GM18520 (cell line): ENCODE measurements at regions not wholly inside any gene's neighbourhood (a gene's known extent, or its start where the extent isn't known, plus 50 kb on each side); places are given as distances from the start of the nearest gene placed in this dataset.
"Not testable (repeated sequence)": the region's sequence is repeated elsewhere in the genome, so short reads cannot be mapped to it uniquely, and the experiment has no call there.

Source experiments
- ATAC-seq: cut with Tn5 transposase; IDR thresholded peaks from one replicate; pipeline ENCODE4 v1.9.1; 2021; ENCODE audit not compliant: unreplicated experiment

DNA sequence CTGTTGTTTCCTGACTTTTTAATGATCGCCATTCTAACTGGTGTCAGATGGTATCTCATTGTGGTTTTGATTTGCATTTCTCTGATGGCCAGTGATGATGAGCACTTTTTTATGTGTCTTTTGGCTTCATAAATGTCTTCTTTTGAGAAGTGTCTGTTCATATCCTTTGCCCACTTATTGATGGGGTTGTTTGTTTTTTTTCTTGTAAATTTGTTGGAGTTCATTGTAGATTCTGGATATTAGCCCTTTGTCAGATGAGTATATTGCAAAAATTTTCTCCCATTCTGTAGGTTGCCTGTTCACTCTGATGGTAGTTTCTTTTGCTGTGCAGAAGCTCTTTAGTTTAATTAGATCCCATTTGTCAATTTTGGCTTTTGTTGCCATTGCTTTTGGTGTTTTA, 1378.7 kb downstream of the FSCB start:
- not testable (repeated sequence) for ATAC-seq

- not testable (repeated sequence) for ATAC-seq
Observed at GRCh38 chr14:43127874-43128273, 1379.2 kb downstream of the FSCB start.

DNA sequence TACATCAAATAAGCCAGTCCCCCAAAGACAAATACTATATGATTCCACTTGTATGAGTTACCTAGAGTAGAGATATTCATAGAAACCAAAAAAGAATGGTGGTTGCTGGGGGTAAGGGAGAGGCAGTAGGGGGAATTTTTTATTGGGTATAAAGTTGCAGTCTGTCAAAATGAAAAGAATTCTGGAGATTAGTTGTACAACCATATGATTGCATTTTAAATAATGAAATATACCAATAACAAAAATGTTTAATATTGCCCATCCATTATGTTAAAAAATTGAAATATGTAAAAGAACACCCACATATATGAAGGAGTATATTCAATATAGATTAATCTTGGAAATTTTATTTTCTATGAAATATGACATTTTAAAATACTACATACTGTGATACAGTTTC, 1383.5 kb downstream of the FSCB start:
- no peak for ATAC-seq

- ATAC-seq = no peak
Observed at GRCh38 chr14:43119672-43120071, 1387.4 kb downstream of the FSCB start.

- ATAC-seq = no peak
Observed at GRCh38 chr14:43116341-43116740, 1390.7 kb downstream of the FSCB start.

DNA sequence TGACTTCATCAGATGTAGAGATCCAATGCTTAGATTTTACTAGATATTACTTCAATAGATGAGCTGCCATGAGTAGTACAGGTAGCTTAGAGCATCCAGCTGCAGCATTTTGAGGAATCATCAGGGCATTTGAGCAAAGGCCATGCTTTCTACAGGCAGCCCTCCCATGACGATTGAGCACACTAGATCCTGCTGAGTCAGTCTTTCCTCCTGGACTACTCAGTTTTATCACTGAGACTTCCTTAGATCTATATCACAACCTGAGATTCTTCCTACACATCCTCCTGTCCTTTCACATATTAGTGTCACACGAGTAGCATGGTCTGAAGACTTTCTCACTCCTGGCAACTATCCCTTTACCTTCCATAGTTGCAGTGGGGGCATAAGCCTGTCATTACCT, 1401.8 kb downstream of the FSCB start:
- no peak for ATAC-seq

GRCh38 chr14:43090380-43090779, 1416.7 kb downstream of the FSCB start:
- ATAC-seq = no peak

DNA sequence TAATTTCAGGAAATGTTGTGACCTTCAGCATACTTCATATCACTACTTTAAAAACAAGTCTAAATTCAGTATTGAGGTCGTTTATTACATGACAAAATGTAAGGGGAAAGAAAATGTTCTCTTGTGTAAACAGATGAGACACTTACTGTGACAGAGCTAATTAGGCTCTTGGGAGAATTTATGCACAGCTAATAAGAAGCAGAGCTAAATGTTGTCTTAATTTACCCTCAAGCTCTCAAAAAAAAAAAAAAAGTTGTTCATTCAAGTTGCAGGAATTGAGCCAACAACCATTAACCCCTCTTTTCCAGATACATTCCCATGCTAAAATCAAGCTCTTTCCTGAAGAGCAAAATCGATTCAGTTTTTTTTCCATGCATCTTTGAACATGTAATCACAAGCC, 1419.4 kb downstream of the FSCB start:
- no peak for ATAC-seq

DNA sequence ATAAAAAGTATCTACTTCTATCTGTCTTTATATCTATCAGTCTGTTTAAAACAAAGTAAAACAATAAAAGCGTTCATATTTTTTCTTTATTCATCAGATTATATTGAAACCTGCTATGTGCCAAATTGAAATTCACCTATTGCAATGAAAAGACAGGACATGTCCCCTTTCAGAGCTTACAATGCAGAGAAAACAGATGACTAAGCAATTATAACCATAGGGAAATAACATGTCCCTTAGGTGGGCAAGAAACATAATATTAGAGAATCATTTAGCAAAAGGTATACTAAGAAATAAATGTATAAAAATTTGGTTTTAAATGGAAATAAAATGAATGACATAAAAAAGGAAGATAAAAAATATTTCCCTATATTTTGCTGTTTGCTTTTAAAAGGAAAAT, 1421.3 kb downstream of the FSCB start:
- no peak for ATAC-seq

DNA sequence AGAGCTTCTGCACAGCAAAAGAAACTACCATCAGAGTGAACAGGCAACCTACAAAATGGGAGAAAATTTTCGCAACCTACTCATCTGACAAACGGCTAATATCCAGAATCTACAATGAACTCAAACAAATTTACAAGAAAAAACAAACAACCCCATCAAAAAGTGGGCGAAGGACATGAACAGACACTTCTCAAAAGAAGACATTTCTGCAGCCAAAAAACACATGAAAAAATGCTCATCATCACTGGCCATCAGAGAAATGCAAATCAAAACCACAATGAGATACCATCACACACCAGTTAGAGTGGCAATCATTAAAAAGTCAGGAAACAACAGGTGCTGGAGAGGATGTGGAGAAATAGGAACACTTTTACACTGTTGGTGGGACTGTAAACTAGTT, 1439.7 kb downstream of the FSCB start:
- ATAC-seq = not testable (repeated sequence)

DNA sequence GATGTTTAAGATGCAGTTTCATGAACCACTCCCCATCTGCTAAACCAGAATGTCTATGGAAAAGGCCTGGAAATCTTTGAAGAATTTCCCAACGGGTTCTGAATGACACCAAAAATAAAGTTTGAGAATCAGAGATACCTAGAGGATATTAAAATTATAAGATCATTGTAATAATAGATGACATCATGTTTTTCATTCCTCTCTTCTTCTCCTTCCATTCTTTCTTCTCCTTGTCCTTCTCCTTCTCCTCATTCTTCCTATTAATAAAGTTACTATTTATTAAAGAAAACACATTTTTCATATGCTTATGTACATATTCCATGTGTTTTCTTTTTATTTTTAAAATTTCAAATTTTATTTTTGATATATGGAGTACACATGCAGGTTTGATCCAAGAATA, 1449.4 kb downstream of the LRFN5 start:
- no peak for ATAC-seq

GRCh38 chr14:43052897-43053296, 1446.2 kb downstream of the LRFN5 start:
- ATAC-seq = no peak

DNA sequence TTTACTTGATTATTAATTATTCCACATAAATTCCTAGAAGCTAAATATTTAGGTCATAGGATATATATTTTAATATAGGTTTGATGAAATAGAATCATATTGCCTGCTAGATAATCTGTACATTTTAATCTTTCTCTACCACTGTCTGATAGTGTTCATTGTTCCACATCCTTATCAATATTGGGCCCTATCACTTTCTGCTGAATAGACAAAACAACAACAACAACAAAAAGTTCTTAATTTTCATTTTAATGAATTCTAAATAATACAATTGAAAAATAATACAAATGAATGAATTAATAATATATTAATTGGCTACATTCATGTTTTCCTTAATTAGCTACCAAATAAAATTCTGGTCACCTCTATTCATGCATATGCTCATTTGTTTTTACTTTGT, 1437.2 kb downstream of the LRFN5 start:
- no peak for ATAC-seq

- no peak for ATAC-seq
Observed at GRCh38 chr14:43042408-43042807, 1435.7 kb downstream of the LRFN5 start.

- ATAC-seq = no peak
Observed at GRCh38 chr14:43041976-43042375, 1435.3 kb downstream of the LRFN5 start.

GRCh38 chr14:43041207-43041606, 1434.5 kb downstream of the LRFN5 start:
- ATAC-seq = no peak

GRCh38 chr14:43039881-43040280, 1433.2 kb downstream of the LRFN5 start:
- no peak for ATAC-seq

GRCh38 chr14:43031598-43031997, 1424.9 kb downstream of the LRFN5 start:
- ATAC-seq = no peak

- ATAC-seq = no peak
Observed at GRCh38 chr14:43022094-43022800, 1415.6 kb downstream of the LRFN5 start.

GRCh38 chr14:43019826-43020225, 1413.2 kb downstream of the LRFN5 start:
- no peak for ATAC-seq

GRCh38 chr14:43014338-43014737, 1407.7 kb downstream of the LRFN5 start:
- ATAC-seq = no peak

DNA sequence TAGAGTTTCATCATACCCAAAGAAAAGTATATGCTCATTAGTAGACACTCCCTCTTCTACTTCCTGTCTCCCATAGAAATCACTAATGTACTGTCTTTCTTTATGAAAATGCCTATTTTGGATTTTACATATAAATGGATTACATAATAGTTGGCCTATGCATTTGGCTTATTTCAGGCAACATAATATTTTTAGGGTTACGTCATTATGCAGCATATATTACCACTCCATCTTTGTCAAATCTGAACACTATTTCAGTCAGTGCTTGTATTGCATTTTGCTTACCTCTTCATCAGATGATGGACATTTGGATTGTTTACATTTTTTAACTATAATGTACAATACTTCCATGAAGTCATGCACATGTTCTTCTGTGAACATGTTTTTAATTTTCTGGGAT, 1406.1 kb downstream of the LRFN5 start:
- ATAC-seq = no peak

DNA sequence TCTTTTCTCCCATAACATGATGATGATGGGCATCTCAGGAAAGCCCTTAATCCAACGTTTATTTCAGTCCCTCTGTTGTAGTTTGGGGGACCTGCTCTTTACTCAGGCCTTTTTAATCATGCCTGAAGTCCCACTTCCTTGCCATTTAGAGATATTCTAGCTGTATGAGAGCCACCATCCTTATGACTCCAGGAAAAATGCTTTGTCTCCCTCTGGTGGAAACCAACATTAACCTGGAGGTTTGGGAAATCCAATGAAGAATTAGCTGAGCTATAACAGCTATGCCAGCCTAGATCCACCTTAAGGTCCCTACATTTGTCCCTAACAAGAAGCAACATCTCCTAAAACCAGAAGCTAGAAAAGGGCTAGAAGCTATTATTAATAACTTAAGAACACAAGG, 1399.1 kb downstream of the LRFN5 start:
- no peak for ATAC-seq
